Colonic mucosa (tissue), 4 donors: ENCODE measurements at regions not wholly inside any gene's neighbourhood (a gene's known extent, or its start where the extent isn't known, plus 50 kb on each side); places are given as distances from the start of the nearest gene placed in this dataset.

ENCODE experiments used
- DNase-seq: peaks from one replicate; pipeline ENCODE4 v3.0.0-alpha.2; 2020
- H3K27ac ChIP-seq: fragments of 200-600 bp; one replicate; pipeline ENCODE4 v1.8.0; 2021
- H3K27me3 ChIP-seq: fragments of 200-600 bp; one replicate; pipeline ENCODE4 v1.8.0; 2021
- H3K36me3 ChIP-seq: fragments of 200-600 bp; one replicate; pipeline ENCODE4 v1.8.0; 2021
- H3K4me1 ChIP-seq: fragments of 200-600 bp; one replicate; pipeline ENCODE4 v1.8.0; 2021; ENCODE audit warnings: mild to moderate bottlenecking
- H3K4me3 ChIP-seq: fragments of 200-600 bp; one replicate; pipeline ENCODE4 v1.8.0; 2021
- H3K9ac ChIP-seq, 2 donors: one replicate each; pipeline ENCODE4 v1.7.0; 2013; ENCODE audit warnings: control low read depth in 2 of 2, low read depth in 2 of 2, low read length in 2 of 2
- H3K9me3 ChIP-seq: fragments of 200-600 bp; one replicate; pipeline ENCODE4 v1.8.0; 2021
- intact Hi-C: fragments of 100-400 bp; cut with DNase I; formaldehyde crosslinking; loops from one replicate; pipeline ENCODE4 v1.14.1; 2022
- TF ChIP-seq, protein P1 (sequence below): fragments of 200-600 bp; IDR thresholded peaks from one replicate; pipeline ENCODE4 v1.8.0; 2022; ENCODE audit warnings: antibody characterized with exemption, mild to moderate bottlenecking
- donor health status: healthy.
- donor health status: DM: no; HTN: no; CAD: no.
- donor health status: DM: no; HTN: no; CAD: no.

DNA sequence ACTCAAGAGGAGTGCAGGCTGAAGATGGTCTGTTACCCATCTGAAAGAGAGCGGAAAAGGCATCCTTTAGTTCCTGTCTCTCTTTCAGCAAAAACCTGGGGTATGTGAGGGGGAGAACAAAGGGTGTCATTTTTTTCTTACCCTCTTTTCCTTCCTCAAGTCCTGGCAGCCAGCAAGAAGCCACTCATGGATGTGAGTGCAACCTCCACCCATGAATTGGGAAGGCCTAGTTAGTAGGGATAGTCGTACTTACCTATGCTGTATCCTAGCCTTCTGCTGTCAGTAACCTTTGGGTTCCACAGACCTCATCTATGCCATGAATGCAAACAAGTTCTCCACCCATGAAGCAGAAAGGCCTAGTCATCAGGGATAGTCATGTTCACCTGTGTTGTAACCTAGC lies 472.8 kb downstream of the ZIC1 start:
- H3K27me3 ChIP-seq: no peaks in the 10 kb centered on the region
- H3K36me3 ChIP-seq: no peaks in the 10 kb centered on the region
- intact Hi-C loops: no loop called here
- no peaks in the 10 kb centered on the region for H3K9me3 ChIP-seq
- no peak overlapping the region for H3K27ac ChIP-seq
- DNase-seq: no peak
- no peaks in the 10 kb centered on the region for H3K4me1 ChIP-seq
- H3K4me3 ChIP-seq: no peak overlapping the region
- no peak overlapping the region for H3K9ac ChIP-seq
- TF ChIP-seq, protein P1, sequence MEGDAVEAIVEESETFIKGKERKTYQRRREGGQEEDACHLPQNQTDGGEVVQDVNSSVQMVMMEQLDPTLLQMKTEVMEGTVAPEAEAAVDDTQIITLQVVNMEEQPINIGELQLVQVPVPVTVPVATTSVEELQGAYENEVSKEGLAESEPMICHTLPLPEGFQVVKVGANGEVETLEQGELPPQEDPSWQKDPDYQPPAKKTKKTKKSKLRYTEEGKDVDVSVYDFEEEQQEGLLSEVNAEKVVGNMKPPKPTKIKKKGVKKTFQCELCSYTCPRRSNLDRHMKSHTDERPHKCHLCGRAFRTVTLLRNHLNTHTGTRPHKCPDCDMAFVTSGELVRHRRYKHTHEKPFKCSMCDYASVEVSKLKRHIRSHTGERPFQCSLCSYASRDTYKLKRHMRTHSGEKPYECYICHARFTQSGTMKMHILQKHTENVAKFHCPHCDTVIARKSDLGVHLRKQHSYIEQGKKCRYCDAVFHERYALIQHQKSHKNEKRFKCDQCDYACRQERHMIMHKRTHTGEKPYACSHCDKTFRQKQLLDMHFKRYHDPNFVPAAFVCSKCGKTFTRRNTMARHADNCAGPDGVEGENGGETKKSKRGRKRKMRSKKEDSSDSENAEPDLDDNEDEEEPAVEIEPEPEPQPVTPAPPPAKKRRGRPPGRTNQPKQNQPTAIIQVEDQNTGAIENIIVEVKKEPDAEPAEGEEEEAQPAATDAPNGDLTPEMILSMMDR: no peak

DNA sequence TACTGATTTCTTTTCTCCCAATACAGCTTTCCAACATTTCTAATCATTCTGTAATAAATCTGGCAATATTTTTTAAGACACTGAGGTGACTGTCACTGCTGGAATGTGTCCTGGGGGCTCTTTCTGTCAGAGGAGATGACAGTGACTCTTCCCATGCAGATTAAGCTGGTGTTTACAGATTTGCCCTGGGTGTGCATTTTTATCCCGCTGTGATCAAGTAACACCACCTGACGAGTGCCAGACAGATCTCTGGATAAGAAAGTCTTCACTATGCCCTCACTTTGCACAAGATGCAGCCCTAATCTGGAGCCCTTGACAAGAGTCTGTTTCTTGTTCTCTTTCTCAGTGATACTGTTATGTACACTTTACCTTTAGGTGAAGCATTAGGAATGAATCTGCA lies 477.7 kb downstream of the ZIC1 start:
- Histone ChIP-seq H3K9ac (no peak overlapping the region), H3K4me3 (no peak overlapping the region), H3K9me3 (no peaks in the 10 kb centered on the region), H3K27me3 (no peaks in the 10 kb centered on the region), H3K4me1 (no peaks in the 10 kb centered on the region), H3K36me3 (no peaks in the 10 kb centered on the region), H3K27ac (no peak overlapping the region)
- TF ChIP-seq, protein P1: no peak
- intact Hi-C loops: no loop called here
- DNase-seq: no peak

GRCh38 chr3:147887797-147888196 lies 478.6 kb downstream of the ZIC1 start:
- H3K4me1 ChIP-seq: no peaks in the 10 kb centered on the region
- H3K4me3 ChIP-seq: no peak overlapping the region
- TF ChIP-seq, protein P1: no peak
- H3K36me3 ChIP-seq: no peaks in the 10 kb centered on the region
- no peak overlapping the region for H3K9ac ChIP-seq
- no peaks in the 10 kb centered on the region for H3K27me3 ChIP-seq
- no peaks in the 10 kb centered on the region for H3K9me3 ChIP-seq
- intact Hi-C loops: no loop called here
- H3K27ac ChIP-seq: no peak overlapping the region
- no peak for DNase-seq

DNA sequence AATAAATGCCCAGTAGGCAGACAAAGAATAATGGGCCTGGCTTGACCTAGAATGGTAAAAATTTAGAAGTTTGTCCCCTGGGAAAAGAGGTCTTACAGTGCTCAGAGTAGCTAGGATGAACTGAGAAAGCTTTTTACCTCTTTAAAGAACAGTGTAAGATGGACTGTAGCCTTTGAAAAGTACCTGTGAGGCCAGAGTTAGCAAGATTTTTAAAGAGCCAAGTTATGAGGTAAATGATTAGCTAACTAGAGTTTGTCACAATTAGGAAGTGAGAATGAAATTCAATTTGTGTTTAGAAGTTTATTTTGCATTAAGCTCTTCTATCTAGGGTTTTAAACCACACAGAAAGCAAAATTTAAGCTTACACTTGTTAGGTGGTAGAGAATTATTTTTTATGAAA lies 480.9 kb downstream of the ZIC1 start:
- Histone ChIP-seq H3K36me3 (no peaks in the 10 kb centered on the region), H3K4me3 (no peak overlapping the region), H3K4me1 (no peaks in the 10 kb centered on the region), H3K9ac (no peak overlapping the region), H3K27ac (no peak overlapping the region), H3K9me3 (no peaks in the 10 kb centered on the region), H3K27me3 (no peaks in the 10 kb centered on the region)
- TF ChIP-seq, protein P1: no peak
- intact Hi-C loops: no loop called here
- no peak for DNase-seq

DNA sequence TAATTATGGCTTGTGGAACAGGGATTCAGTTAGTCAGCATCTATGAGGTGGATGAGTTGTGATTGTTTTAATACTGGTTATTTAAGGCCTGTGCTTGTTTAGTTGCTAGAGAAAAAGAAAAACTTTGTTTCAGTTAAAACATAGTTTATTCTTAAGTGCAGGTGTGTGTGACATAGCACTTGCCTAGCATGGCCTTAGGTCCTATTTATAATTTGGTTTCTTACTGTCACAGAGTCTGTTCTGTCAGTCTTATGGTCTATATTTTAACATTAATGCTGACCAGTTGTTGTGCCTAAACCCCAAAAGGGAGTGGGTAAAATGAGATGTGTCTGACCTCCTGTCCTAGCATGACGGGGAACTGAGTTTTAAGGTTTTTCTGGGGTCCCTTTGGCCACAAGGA lies 486.3 kb downstream of the ZIC1 start:
- Histone ChIP-seq H3K4me3 (no peak overlapping the region), H3K27ac (no peak overlapping the region), H3K9ac (no peak overlapping the region), H3K9me3 (no peaks in the 10 kb centered on the region), H3K36me3 (no peaks in the 10 kb centered on the region), H3K4me1 (no peaks in the 10 kb centered on the region), H3K27me3 (no peaks in the 10 kb centered on the region)
- TF ChIP-seq, protein P1: no peak
- DNase-seq: no peak
- intact Hi-C loops: no loop called here

- Histone ChIP-seq H3K9me3 (no peaks in the 10 kb centered on the region), H3K4me1 (no peaks in the 10 kb centered on the region), H3K4me3 (no peak overlapping the region), H3K27ac (no peak overlapping the region), H3K36me3 (no peaks in the 10 kb centered on the region), H3K27me3 (no peaks in the 10 kb centered on the region), H3K9ac (no peak overlapping the region)
- TF ChIP-seq, protein P1: no peak
- intact Hi-C loops: no loop called here
- no peak for DNase-seq
These were observed 491.7 kb downstream of the ZIC1 start for GRCh38 chr3:147900851-147901250.
